ENCODE measurements at regions not wholly inside any gene's neighbourhood (a gene's known extent, or its start where the extent isn't known, plus 50 kb on each side); places are given as distances from the start of the nearest gene placed in this dataset.

DNA sequence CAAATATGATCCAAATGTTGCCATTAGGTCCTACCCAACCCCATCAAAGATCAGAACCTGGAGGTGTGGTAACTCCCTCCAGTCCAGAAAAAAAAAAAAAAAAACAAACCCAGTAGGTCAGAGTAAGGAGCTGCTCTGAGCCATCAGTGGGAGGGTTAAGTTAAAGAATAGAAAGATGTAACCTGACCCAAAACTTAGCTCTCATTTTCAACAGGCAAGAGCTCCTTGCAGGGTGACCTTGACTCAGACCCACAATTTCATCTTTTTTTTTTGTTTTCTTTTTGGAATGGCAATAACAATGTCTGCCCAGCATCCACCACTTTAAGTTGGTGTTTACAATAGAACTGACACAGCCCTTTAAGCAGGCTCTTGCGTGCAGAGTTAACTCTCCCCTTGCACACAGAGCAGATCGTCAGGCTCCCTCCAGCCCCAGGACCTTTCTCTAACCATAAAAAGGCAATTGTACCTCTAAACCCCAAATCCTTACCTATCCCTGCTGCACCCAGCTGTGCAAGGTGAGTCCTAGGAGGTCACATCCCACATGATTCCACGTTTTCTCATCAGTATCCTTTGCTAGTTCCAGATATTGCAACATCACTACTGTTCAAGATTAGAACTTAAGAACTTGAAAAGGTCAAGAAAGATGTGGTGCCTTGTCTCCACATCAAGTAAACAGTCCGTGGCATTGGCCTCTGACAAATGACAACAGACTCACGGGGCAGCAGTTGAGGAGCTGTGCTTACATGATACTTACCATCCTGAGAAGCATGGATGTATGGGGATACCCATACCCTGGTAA, 178.6 kb upstream of the EEA1 start:
- no peak for DNase-seq

DNA sequence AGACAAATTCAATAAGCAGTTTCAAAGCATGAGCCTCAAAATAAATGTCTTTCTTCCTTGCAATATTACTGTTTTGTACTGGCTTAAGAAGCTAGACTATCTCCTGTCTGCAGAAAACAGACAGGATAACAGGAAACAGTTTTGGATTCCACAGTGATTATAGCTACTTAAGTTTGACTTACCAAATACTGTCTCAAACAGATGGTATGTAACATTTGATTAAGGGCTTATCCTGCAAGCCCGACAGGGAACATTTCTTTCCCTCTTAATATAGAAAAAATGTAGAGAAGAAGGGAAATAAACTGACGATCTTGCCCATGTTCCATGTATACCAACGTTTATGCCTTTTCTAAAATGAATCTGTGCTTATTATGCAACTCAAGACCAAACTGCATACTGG, 179.9 kb upstream of the EEA1 start:
- DNase-seq: no peak

DNA sequence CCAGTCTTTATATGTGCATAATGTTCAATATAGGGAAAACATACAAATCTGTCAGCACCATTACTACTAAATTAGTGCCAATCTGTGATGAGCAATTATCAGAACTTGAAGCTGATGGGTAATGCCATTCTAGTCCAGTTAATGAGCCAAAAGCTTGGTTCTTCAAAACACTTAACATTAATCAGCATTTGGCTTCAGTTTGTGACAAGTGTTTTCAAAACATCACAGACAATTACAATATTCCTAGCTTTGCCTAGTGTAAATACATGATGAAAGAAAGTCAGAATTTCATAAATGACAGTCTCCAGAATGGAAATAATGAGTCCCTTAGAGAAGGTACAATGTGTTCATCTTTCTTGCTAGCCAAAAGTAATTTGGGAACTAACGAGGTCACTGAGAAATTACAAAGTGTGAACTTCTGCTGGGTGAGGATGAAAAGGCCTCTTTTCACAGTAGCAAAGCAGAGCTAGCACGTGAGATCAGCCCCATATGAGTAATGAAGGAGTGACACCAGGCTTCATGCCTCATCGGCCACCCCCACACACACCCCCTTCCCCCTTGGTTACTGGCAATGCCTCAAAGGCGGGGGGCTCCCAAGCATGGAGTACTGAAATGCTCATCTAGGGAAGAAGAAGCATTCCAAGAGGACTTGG, 180.6 kb upstream of the EEA1 start:
- no peak for DNase-seq

DNA sequence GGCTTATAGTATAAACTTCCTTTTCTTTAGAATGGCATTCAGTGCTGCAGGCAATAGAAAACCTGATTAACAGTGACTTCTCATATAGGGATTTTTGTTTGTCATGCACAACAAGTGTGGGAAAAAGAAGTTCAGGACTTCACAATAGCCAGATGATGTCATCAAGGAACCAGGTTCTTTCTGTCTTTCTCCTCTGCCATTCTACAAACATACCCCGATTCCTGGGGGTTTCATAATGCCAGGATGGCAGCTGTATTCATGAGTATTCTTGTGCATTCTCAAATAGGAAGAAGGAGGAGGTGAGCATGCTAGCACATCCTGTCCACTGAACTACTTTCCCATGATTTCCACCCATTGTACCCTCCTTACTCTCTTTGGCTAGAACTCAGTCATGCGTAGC, 182.7 kb upstream of the EEA1 start:
- DNase-seq: no peak

DNA sequence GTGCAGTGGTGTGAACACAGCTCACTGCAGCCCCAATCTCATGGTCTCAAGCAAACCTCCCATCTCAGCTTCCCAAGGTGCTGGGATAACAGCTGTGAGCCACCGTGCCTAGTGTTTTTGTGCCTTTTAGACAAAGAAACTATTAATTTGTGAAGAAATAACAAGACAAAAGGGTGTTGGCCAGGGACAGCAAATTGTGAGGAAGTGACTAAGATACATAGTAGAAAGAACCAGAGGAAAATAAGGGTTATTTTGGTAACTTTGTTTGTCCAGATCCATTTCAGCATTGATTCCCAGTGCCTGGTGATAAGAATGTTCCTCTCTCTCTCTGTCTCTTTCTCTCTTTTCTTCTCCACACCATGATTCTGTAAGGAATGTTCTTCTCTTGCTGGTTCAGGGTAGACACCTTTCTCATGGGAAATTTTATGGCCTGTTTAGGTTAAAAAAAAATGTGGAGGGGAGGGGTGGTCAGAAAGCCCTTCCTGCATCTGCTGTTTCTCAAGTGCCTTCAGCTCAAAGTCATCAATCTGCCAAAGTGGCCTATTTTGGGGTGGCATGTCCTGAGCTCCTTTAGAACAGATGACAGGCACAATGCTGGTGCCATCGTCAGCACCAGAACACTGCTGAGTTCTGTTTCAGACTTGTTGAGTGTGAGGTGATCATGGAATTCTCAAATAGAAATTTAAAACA, 184.4 kb upstream of the EEA1 start:
- no peak for DNase-seq

DNA sequence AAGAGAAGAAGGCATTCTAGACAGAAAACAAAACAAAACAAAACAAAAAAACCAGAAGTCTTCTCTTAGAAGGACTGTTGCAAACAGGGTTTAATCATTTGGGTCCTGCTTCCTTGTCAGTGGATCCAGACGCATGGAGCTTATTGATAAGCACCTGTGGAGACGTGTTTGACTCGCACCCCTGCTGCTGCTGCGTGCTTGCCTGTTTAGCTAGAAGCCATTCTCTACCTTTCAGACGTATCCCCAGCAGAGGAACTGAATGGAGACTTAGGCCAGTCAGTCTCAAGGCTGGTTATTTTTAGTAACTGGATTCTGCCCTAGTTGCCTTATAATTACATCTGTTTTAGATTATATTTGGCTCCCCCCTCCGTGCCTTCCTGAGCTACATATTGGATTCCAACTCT, 186.1 kb upstream of the EEA1 start:
- no peak for DNase-seq

DNA sequence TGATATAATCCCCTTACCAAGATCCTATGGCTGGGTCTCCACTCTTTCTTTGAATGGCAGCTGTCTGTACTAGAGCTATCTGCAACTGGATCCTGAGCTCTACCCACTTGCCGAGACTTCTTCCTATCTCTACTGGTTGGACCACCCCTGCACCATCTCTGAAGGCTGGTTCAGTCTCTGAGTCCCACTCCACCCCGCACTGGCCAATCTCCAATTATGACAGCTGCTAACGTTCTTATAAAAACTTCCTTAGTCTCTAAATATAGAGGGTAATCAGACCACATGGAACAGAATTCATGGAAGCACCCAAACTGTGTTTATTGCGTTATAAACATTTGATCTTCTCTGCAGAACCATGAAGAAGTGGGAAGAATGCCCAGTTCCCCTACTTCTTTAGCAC, 186.6 kb upstream of the EEA1 start:
- no peak for DNase-seq

DNA sequence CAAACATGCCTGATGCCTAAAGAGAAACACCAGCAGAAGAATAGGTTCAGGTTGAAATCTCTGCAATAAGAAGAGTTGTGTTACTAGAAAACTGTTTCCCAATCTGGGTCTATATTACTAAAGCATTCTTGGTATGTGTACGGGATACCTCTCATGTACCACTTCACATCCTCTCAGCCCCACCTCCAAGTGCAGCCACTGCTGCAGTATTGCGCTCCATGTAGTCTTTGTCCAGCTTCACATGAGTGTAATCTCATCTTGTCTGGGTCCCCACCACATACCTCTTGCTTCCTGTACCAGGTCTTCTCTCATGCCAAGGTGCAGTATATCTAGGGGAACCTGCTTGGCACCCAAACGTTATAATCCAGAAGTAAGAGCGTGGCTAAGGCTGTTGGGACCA, 187.5 kb upstream of the EEA1 start:
- no peak for DNase-seq

DNA sequence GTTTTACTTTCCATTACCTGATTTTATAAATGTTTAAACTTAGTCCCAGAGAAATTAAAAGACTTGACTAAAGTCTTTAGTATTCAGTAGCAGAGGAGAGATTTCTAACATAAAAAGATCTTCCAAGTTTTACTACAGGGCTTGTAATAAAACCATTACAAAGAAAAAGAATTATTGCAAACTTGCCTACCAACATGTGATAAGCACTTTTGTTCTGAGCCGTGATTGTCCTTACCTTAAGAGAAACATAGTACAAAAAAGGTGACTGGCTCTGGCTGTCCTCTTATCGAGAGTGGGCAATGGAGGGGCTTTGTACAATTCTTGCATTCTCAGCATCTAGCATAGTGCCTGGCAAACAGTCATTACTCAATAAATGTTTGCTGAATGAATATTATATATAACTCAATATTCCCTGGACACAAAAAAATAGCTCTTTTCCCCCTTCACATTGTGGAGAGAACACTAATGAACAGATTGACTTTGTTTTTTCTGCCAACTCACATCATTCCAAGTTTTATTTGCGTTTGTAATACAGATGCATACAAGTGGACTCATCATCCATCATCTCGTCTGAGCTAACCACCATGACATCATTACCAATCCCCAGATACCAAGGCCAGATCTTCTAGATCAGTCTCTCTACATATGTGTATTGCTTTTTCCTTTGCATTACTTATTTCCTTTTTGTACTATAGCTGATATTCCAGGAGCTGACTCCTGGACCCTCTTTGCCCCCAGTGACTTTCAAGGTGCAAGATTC, 192.8 kb upstream of the EEA1 start:
- no peak for DNase-seq

DNA sequence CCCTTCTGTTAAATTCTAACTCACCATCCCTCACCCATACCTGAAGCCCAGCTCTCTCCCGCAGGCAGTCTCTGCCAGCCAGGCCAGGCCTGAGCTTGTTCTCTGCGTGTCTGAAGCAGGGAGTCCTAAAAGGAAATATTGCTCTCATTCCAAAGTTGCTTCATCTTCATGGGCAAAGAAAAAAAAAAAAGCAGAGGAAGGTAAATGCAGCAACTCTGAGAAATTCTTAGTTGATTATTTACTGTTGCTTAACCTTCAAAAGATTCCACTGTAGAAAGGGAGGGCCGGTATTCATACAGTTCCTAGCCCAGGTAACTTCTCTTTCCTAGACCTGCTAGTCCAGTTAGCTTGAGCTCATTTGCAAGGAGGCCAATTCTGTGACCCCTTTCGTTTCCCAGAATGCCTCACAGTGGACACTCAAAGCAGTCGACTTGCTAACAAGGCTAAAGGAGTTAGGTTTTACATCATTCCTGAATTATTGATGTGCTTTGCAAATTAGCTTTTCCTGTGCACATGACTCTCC, 193.5 kb upstream of the EEA1 start:
- DNase-seq: no peak

DNA sequence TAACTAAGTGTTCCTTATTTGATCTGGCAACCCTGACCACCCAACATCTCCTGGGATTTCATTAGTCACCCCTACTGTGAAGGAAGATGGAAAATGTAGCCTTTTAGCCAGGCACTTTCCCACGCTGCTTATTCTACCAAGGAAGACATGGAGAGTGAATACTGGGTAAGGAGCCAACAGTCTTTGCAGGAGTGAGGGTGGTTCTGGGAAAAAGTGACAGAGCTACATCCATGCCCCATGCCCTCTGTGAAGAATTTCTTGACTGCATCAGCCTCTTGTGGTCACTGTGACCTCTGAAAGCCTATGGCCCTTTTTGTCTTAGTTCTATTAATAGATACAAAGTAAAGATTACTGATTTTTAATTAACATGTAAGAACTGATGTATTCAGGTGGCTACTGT, 196.0 kb upstream of the EEA1 start:
- no peak for DNase-seq

DNA sequence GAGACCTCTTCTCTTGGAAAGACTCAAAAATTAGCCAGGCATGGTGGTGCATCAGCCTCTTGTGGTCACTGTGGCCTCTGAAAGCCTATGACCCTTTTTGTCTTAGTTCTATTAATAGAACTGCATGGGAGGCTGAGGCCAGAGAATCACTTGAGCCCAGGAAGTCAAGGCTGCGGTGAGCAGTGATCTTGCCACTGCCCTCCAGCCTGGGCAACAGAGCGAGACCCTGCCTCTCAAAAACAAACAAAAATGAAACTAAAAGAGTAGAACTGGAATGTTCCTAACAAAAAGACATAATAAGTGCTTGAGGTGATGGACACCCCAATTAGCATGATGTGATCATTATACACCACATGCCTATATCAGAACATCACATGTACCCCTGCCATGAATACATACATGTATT, 197.0 kb upstream of the EEA1 start:
- DNase-seq: no peak

DNA sequence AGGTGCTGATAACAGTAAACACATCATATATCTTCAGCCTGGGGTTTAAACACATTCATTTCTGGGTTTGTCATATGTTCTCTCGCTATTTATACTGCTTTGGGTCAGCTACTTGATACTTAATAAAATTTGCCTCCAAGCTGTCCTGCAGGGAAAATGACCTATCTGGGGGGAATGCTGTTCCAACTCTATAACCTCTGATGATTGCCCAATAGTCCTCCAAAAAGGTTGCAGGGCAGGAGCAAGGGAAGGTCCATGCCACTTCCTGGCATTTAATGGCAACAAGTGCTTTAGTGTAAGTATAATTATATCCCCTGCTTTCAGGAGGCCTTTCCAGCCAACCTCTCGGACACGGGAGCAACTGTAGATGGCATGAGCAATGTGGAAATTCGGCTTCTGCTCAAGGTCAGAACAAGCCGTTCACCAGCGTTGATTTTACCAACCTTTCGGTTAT, 198.0 kb upstream of the EEA1 start:
- DNase-seq: no peak

DNA sequence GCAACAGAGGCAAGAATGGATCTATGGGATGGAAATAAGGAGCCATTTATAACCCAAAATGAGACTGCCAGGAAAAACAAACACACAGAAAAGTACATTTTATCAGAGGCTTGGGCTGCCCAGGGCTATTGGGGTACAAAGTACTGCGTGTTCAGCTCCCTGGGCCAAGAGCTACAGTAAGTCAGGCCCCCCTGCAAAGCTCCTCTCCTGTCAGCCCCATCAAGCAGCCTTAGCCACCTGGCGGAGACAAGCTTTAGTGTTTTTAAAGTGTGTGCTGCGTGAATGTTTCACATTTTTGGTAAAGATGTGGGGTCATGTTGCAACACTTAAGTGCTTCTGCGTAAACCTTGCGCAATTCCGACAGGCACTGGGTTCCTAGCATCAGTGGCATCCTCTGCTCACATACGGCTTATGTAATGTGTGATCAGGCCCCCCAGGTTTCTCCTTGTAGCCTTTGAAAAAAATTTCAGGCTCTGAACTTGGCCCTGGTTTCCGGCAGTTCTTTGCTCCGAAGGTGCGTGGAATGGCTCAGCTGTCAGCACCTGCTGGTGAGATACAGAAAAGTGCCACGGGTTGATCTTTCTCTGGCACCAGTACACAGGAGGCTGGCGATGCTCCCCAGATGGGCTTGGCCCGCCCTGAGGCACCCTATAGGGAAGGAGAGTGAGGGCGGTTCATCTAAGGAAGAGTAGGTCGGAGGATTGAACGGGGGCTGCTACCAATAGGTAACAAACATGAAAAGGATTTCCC, 198.7 kb upstream of the EEA1 start:
- peak in 1 of 2 donors; percentile 22 for DNase-seq

DNA sequence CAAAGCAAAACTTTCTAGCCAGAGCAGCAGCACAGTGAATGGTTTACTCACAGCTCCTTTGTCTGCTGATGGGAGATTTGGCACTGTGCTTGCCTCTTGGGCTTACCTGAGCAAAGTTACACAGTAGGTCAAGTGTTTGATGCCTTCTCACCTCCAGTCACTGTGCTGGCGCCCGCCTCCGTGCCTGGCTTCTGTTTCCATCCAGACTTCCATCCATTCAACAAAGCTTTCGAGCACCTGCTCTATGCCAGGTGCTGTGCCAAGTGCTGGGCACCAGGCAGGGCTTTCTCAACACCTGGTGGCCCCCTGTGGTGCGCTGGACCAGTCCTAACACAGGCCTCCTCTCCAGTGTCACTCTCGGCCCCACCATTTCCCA, 199.2 kb upstream of the EEA1 start:
- no peak for DNase-seq

DNA sequence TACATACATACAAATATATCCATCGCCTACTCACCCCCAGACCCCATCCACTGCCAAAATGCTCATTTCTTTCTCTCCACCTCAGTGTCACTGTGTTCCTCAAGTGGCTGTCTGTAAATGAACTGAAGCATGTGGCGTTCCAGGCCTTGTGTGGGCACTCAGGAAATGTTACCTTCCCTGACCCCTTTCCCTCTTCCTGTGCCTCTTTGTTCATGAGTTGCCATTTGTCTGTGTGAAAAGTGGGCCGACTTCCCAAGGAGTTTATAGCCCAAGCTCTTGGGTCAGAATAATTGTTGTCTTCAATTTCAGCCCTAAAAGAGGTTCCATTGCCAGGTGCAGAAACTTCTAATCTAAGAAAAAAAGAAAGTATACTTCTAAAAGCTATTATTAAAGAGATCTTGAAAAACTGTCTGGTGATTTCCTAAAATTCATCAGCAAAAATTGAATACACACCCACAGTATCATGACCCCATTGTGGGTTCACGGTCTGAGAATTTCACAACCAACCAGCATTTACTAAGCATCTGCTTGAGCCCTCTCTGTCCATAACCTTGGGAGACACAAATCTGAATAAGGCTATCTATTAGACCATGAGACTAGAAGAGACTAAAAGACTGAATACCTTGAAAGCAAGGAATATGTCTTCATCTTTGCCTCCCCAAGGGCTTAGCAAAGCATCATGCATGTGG, 201.4 kb upstream of the EEA1 start:
- DNase-seq: no peak

DNA sequence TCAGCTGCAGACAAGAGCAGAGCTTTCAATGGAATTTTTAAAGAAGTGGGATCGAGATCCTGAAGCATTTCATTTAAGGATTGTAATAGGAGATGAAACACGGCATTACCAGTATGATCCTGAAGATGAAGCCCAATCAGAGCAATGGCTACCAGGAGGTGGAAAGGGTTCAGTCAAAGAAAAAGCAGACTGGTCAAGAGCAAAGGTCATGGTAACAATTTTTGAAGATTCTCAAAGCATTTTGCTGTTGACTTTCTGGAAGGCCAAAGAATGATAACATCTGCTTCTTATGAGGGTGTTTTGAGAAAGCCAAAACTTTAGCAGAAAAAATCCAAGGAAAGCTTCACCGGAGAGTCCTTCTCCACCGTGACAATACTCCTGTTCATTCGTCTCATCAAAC, 204.3 kb upstream of the EEA1 start:
- DNase-seq: no peak

DNA sequence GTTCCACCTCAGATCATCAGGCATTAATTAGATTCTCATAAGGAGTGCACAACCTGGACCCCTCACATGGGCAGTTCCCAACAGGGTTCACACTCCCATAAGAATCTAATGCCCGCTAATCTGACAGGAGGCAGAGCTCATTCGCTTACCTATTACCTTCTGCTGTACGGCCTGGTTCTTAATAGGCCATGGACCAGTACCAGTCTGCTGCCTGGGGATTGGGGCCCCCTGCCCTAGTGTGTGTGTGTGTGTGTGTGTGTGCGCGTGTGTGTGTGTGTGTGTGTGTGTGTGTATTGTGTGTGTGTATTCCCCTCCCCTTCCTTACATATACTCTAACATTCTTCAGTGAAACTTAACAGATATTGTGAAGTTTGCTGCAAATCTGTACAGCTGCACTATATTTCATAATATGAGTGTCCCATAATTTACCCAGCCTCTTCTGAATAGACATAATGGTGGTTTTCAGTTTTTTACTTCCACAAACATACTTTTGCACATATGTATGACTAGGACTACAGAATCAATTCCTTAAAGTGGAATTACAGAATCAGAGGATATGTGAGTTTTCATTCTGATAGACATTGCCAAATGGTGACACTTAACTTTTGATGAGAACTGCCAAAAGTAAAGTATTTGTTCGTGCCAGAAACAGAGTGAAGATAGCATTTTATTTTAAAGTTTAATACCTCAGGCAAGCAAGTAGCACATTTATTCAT, 205.2 kb upstream of the EEA1 start:
- DNase-seq: no peak

DNA sequence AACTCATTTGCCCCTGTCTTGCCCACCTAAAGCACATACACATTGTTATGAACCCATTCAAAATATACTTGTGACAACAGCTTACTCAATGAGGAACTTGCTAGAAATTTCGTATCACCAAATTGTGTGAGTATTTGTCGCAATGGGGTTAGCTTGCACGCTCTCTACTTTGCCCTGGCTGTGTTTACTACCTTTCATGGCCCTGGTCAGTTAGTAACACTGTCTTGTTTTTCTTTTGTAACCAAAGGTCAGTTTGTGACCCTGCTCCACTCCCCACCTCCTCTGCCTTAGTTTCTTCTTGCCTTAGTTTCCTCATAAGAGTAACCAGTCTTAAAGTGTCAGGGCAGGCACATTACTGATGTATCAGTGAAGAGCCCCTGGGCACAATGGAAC, 205.8 kb upstream of the EEA1 start:
- DNase-seq: no peak

DNA sequence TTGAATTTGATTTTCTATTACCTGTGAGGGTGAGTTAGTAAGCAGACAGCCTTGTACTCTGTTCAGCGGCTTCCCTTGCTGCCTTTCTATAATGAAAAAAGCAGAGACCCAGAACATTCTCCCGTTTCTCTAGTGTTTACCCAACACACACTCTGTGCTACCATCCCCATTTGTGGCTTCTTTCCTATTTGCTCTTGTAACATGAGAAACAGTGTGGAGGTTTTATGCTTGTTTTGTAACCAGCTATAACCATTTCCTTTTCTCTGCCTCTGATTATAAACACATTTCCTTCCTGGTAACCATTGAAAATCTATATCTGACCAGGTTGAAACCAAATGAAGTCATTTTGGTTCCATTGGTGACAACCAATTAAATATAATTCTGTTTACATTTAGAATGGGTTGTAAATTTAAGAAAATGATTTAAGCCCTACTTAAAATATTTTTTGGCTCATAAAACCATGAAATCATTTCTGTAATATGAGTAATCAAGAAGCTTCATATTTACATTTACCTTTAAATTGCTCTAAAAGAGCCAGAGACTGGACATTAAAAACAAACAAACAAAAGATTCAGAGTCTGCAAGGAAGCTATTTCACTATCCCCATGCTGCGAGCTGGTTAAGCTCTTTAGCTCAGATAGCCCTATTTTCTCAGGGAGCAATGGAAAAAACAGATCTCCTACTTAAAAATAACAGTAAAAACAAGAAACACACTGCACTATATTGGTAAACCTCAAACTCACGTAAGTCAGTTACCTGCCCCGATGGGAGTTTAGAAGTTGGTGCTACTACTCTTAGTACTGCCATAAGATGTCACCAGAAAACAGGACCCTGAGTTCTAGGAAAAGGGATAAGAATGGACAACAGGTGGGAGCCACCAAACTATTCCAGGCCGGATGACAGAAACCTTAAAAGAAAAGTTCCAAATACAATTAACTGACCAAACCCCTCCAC, 206.5 kb upstream of the EEA1 start:
- DNase-seq: no peak

All from bone marrow (tissue), 2 donors.